GM12872 (cell line): ENCODE measurements at regions not wholly inside any gene's neighbourhood (a gene's known extent, or its start where the extent isn't known, plus 50 kb on each side); places are given as distances from the start of the nearest gene placed in this dataset.

ENCODE experiments used
- CTCF ChIP-seq: IDR thresholded peaks from 3 replicates; pipeline ENCODE4 v1.5.1; 2011; ENCODE audit warnings: low read depth, mild to moderate bottlenecking, low read length, moderate library complexity; ENCODE audit not compliant: insufficient read depth

- TF ChIP-seq CTCF = no peak
These were observed 131.0 kb upstream of the TOPAZ1 start for GRCh38 chr3:44110648-44111047.

GRCh38 chr3:44111482-44111881 is 130.2 kb upstream of the TOPAZ1 start:
- no peak for TF ChIP-seq CTCF

- peak; percentile 64 for TF ChIP-seq CTCF
These were observed 127.5 kb upstream of the TOPAZ1 start for GRCh38 chr3:44114142-44114541.

- TF ChIP-seq CTCF = no peak
These were observed 124.4 kb upstream of the TOPAZ1 start for GRCh38 chr3:44117239-44117638.

GRCh38 chr3:44117736-44118135 is 124.0 kb upstream of the TOPAZ1 start:
- TF ChIP-seq CTCF = no peak

- TF ChIP-seq CTCF = no peak
These were observed 120.7 kb upstream of the TOPAZ1 start for GRCh38 chr3:44120721-44121582.

GRCh38 chr3:44125246-44125645 is 116.4 kb upstream of the TOPAZ1 start:
- TF ChIP-seq CTCF = no peak
